RWPE1 (cell line): ENCODE measurements at regions not wholly inside any gene's neighbourhood (a gene's known extent, or its start where the extent isn't known, plus 50 kb on each side); places are given as distances from the start of the nearest gene placed in this dataset.

ENCODE experiments used
- CTCF ChIA-PET: fragments of 350-600 bp; sonication (Branson Sonifier 250); formaldehyde crosslinking; extraction: SDS; loops from one replicate; lab custom pipeline; 2021; lab: Yijun Ruan, JAX
- POLR2A ChIA-PET: fragments of 400-600 bp; formaldehyde crosslinking; extraction: SDS; loops from one replicate; lab custom pipeline; 2020; ENCODE audit warnings: antibody characterized with exemption; ENCODE audit not compliant: low non-redundant PET; lab: Yijun Ruan, JAX
- DNase-seq: peaks from one replicate; pipeline ENCODE4 v3.0.0; 2012; ENCODE audit warnings: low spot score
- H3K27ac ChIP-seq: fragments of 450-650 bp; 2 replicates; pipeline ENCODE4 v1.5.1; 2017
- CTCF ChIP-seq: fragments of 450-650 bp; conservative IDR thresholded peaks from 2 replicates; pipeline ENCODE4 v1.5.1; 2017; ENCODE audit warnings: low read depth, mild to moderate bottlenecking

DNA sequence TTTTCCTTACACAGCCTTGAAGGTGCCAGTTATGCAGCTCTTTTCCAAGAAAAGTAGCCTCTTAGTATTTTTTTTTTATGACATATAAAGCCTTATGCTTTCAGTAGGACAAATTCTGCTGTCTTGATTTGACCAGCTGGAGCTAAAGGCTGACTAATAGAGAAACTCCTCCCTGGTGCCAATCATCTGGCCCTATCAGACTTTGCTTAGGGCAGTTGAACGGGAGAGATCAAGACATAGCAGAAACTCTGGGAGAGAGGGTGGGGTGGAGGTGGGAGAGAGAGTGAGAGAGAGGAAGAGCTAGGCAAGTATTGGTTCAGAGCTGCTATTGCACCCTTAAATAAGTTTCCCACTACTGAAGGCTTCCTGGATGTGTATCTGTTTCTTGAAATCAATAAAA is 100.2 kb downstream of the SEC61B start:
- H3K27ac ChIP-seq, result no peak overlapping the region
- ChIA-PET CTCF (interaction anchor here (0.6 kb wide), 2 partner anchors 19 to 507 kb away, joined by 3 to 7 read pairs; no protein-coding TSS in a partner anchor), POLR2A (no interaction called here)
- TF ChIP-seq CTCF, result no peak
- no peak for DNase-seq

GRCh38 chr9:99326112-99326916 is 104.2 kb downstream of the SEC61B start:
- ChIA-PET POLR2A (no interaction called here), CTCF (interaction anchor here (0.5 kb wide), 3 partner anchors 130 to 547 kb away, joined by 3 to 5 read pairs (median 3); no protein-coding TSS in a partner anchor)

DNA sequence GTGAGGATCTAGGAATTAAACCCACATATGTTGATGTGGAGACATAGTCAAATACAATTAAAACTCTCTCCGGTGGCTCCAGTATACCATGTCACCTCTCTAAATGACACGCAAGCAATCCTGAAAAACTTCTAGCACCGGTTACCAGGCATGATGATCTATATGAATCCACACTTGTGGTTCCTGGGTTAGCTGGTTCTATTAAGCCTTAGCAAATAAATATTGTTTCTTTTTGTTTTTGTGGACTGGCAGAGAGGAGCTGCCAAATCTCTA is 104.8 kb downstream of the SEC61B start:
- ChIA-PET POLR2A (no interaction called here), CTCF (interaction anchor here (0.5 kb wide), 2 partner anchors 131 to 546 kb away, joined by 3 to 5 read pairs; no protein-coding TSS in a partner anchor)
- H3K27ac ChIP-seq, result no peak overlapping the region
- DNase-seq, result no peak
- TF ChIP-seq CTCF, result no peak

More at GRCh38 chr9:99326112-99326916, 104.2 kb downstream of the SEC61B start:
- no peak overlapping the region for H3K27ac ChIP-seq
- DNase-seq, result no peak
- no peak for TF ChIP-seq CTCF

DNA sequence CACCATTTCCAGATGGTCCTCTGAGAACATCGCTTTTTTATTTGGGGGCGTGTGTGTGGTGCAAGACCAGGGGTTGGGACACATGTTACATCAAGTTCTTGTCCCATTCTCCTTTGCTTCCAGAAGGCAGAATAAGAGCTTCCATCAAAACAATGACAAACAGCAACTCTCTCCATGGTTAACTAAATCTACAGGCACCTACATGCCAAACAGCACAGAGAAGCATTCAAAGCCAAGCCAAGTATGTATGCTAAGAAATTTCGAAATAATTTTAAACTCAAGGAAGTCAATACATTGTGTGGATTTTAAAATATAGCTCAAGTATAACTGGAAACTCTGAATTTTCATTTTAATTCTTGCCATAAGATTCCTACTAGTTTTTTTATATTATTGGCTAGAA is 105.6 kb downstream of the SEC61B start:
- CTCF ChIA-PET, result interaction anchor here (0.6 kb wide), 1 partner anchor 37 kb away, joined by 3 read pairs; no protein-coding TSS in a partner anchor

GRCh38 chr9:99335280-99335679 is 113.2 kb downstream of the SEC61B start:
- no peak for TF ChIP-seq CTCF
- H3K27ac ChIP-seq, result no peak overlapping the region
- no peak for DNase-seq
- CTCF ChIA-PET, result no interaction called here
- POLR2A ChIA-PET, result interaction anchor here (0.6 kb wide), 1 partner anchor 237 kb away, joined by 3 read pairs; no protein-coding TSS in a partner anchor

More for the DNA sequence above, 105.6 kb downstream of the SEC61B start:
- POLR2A ChIA-PET, result no interaction called here
- no peak for TF ChIP-seq CTCF
- DNase-seq, result no peak
- H3K27ac ChIP-seq, result no peak overlapping the region

DNA sequence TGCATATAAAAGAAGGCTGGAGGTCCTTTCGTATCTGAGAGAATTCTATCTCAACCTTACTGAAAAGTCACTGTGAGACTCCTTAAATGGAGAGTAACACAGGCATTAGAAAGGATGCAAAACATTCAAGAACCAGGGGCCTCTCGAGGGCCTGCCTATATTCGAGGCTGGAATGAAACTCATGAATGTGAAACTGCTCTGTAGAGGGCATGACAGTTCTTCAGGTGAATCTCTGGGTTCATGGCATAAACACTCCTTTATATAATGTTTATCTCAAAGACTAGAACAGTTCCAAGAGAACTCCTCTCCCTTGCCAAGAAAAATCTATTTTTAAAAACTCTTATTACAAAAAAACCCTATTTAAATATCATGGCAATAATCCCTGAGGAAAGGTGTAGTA is 113.9 kb downstream of the SEC61B start:
- CTCF ChIA-PET, result no interaction called here
- no peak for TF ChIP-seq CTCF
- no peak for DNase-seq
- no peak overlapping the region for H3K27ac ChIP-seq
- POLR2A ChIA-PET, result no interaction called here
